GM12873 (cell line): ENCODE measurements at regions not wholly inside any gene's neighbourhood (a gene's known extent, or its start where the extent isn't known, plus 50 kb on each side); places are given as distances from the start of the nearest gene placed in this dataset.

ENCODE experiments used
- CTCF ChIP-seq: IDR thresholded peaks from 2 replicates; pipeline ENCODE4 v1.5.1; 2012; ENCODE audit warnings: low read depth, mild to moderate bottlenecking, moderate library complexity, low read length, control low read depth; ENCODE audit not compliant: insufficient read depth; ENCODE audit errors: missing control alignments

- TF ChIP-seq CTCF = no peak
Observed at GRCh38 chr2:217037353-217037752, 177.5 kb upstream of the TNP1 start.

- TF ChIP-seq CTCF = no peak
Observed at GRCh38 chr2:217035967-217036366, 176.1 kb upstream of the TNP1 start.

GRCh38 chr2:217033186-217033585 is 173.3 kb upstream of the TNP1 start:
- TF ChIP-seq CTCF = no peak

DNA sequence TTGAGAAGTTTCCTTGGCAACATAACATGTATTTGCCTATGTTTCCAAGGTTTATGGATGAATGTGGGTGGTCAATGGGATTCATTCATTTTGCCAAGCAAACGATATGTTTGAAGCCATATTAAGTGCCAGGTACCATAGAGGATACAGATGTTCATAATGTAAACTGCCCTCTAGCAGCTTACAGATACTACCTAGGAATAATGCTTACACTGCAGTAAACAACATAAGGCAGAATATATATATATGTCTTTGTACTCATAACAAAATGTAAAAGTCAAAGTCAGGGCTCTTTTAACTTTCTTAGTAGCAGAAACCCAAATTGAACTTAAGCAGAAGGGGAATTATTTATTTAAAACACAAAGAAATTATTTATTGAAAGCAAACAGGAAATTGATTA is 171.6 kb upstream of the TNP1 start:
- no peak for TF ChIP-seq CTCF

- no peak for TF ChIP-seq CTCF
Observed at GRCh38 chr2:217030081-217030480, 170.2 kb upstream of the TNP1 start.

GRCh38 chr2:217028128-217028527 is 168.3 kb upstream of the TNP1 start:
- no peak for TF ChIP-seq CTCF

- TF ChIP-seq CTCF = no peak
Observed at GRCh38 chr2:217027414-217027813, 167.6 kb upstream of the TNP1 start.
